Thyroid gland (tissue), 4 donors: ENCODE measurements at regions not wholly inside any gene's neighbourhood (a gene's known extent, or its start where the extent isn't known, plus 50 kb on each side); places are given as distances from the start of the nearest gene placed in this dataset.

Experiments
- CTCF ChIP-seq, 6 experiments: fragments of 200-600 bp in 3 of 6; fragments of 450-650 bp in 3 of 6; sonication (generic) in 3 of 6; IDR thresholded peaks; one replicate each; pipeline ENCODE4 v1.5.1; 2016 to 2019; ENCODE audit warnings: antibody characterized with exemption in 6 of 6, mild to moderate bottlenecking in 2 of 6, inconsistent platforms in 1 of 6, moderate library complexity in 1 of 6
- POLR2A ChIP-seq, 2 donors: fragments of 450-650 bp; IDR thresholded peaks; one replicate each; pipeline ENCODE4 v1.6.1; 2017; ENCODE audit warnings: antibody characterized with exemption in 2 of 2, mild to moderate bottlenecking in 2 of 2, moderate library complexity in 1 of 2

- TF ChIP-seq POLR2A (IDR thresholded peaks at IDR 0.05) (no peak), CTCF (IDR thresholded peaks at IDR 0.05) (no peak)
Measured at GRCh38 chr4:186839122-186840037, 115.7 kb upstream of the FAT1 start.
